GM21723 (cell line): ENCODE measurements at regions not wholly inside any gene's neighbourhood (a gene's known extent, or its start where the extent isn't known, plus 50 kb on each side); places are given as distances from the start of the nearest gene placed in this dataset.
"Not testable (repeated sequence)": the region's sequence is repeated elsewhere in the genome, so short reads cannot be mapped to it uniquely, and the experiment has no call there.

Experiments used
- ATAC-seq: cut with Tn5 transposase; IDR thresholded peaks from one replicate; pipeline ENCODE4 v1.9.1; 2021; ENCODE audit warnings: mild to moderate bottlenecking, moderate library complexity; ENCODE audit not compliant: unreplicated experiment

DNA sequence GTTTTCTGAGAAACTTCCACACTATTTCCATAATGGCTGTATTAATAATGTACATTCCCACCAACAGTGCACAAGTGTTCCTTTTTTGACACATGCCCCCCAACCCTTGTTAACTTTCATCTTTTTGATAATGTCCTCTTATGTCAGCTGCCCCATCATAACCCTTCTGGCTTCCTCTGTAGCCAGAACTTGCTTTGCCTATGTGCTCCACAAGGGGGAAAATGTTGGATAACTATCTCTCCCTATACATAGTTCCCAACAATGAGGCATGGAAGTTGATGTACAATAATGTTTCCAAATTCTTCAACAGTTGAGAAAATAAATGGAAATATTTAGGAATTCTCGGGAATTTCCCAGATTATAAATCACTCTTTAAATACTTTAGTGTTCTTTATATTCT is 142.9 kb downstream of the ASB9 start:
- no peak for ATAC-seq

DNA sequence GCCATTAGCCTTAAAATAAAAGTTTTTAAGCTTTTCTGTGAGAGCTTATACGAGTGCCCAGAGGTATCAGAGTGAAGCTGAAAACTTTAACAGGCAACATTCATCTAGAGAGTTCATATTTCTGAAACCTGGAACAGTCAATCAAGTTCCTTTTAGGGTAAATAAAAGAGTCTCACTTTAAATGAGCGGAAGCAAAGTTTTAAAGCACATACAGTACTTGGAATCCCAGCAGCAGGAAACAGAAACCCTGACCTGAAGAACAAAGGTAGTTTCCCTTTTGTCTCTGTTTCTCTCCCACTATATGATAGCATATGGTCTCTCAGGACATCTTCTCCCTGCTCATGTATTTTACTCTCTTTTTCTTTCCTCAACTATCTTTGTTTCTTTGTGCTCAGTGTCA is 153.0 kb downstream of the ASB9 start:
- ATAC-seq, result no peak

GRCh38 chrX:15114743-15115566 is 154.9 kb downstream of the ASB9 start:
- no peak for ATAC-seq

DNA sequence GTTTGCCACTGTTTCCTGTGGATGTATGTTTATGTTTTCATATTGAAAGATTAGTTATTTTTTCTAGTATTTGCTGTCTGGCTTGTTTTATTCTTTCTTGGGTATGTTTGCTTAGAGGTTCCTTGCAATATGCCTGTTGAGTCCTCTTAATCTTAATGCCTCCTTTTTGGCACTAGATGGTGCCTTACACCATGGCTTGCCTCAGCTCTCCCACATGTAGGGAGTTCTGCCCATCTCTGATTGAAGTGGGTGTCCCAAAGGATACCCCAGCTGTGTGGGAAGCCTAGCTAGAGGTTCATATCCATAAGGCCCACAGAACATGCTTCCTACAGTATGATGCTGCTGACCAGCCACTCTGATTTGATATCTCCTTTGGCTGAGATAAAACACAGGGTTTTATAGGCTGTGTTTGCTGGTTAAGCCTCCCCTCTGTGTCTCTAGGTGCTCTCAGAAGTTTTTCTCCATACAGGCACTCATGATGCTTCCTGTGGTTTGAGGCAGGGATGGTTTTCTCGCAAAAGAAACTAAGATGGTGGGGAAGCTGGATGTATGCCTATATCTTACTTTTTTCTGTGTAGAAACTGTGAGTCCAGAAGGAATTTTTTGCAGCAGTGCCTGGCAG is 162.4 kb downstream of the ASB9 start:
- no peak for ATAC-seq

DNA sequence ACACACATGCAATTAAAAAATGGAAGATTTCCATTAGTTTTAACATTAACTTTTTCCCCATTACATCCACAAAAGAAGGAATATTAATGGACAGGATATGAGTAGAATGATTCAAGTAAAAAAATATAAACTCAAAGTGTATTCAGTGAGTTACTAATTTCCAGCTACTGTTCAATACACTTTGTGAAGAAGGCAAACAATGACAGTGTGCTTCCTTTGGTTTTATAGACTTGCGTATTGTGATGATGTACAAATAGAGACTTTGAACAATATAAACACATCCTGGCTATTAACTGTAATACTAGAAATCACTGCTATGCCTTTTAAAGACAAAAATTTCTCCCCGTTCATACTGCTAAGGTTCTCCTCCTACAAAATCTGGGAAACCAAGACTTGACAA is 171.4 kb downstream of the ASB9 start:
- no peak for ATAC-seq

- ATAC-seq, result no peak
Measured at GRCh38 chrX:15087747-15088146, 182.1 kb downstream of the ASB9 start.

- ATAC-seq, result no peak
Measured at GRCh38 chrX:15073313-15073712, 196.6 kb downstream of the ASB9 start.

- ATAC-seq, result no peak
Measured at GRCh38 chrX:15072880-15073279, 197.0 kb downstream of the ASB9 start.

GRCh38 chrX:15072259-15072658 is 197.6 kb downstream of the ASB9 start:
- ATAC-seq, result no peak

DNA sequence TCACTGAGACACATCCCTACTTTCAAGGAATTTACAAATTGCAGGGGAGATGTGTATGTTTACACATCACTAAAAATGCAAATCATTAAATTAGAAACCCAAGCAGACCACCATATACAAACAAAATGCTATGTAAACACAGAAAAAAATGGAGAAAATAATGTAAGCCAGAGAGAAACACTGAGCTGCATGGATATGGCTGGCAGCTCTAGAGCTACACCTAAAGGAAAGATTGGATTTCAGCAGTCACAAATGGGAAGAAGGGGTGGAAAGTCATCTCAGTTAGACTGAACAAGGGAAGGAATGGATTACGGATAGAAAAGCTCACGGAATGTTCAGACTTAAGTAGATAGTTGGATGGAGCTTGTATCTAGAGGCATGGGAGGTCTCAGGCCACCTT is 186.3 kb downstream of the MOSPD2 start:
- no peak for ATAC-seq

DNA sequence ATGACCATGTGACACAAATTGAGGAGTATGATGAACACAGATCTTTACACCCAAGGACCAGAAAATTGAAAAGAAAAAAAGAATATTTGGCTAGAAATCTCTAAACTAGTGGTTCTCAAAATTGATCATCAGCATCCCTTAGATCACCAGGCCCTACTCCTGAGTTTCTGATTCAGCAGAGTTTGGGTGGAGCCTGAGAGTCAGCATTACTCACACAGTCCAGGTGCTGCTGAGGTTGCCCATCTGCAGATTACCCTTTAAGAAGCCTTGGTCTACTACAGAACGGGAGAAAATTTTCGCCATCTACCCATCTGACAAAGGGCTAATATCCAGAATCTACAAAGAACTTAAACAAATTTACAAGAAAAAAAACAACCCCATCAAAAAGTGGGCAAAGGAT is 182.8 kb downstream of the MOSPD2 start:
- ATAC-seq, result no peak

- ATAC-seq, result no peak
Measured at GRCh38 chrX:15055146-15055930, 182.1 kb downstream of the MOSPD2 start.

DNA sequence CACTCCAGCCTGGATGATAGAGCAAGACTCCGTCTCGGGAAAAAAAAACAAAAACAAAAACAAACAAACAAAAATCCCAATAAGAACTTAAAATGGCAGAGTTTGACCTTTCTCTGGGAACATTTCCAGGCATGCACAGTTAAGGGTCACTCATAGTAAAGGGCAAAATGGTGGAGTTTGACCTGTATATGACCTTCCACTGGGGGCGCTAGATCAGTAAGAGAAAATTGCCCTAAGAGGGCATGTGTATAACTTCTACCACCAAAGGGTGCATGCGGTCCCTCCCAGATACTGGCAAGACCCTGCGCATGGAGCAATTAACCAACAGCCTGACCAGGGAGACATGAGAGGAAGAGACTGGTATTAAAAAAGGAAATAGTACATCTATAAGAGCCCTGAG is 177.2 kb downstream of the MOSPD2 start:
- ATAC-seq, result no peak

GRCh38 chrX:15043538-15043937 is 170.3 kb downstream of the MOSPD2 start:
- peak; percentile 70 for ATAC-seq

DNA sequence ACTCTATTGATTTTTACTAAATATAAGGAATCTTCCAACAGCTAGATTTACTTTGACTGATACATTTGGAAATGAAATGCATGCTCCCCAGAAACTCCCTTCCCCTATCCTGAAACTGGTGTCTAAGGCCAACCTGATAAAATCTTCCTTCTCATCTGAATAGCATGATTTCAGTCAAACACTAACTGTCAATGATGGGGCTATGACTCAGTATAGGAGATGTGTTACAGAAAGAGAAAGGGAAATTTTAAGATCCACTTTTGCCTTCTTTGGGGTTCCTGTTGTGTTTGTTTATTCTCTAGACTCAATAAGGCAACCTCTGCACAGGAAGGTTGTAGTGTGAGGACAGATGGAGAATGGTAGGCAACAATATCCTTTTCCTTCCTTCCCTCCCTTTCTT is 160.7 kb downstream of the MOSPD2 start:
- no peak for ATAC-seq

GRCh38 chrX:15017491-15017890 is 144.3 kb downstream of the MOSPD2 start:
- no peak for ATAC-seq

DNA sequence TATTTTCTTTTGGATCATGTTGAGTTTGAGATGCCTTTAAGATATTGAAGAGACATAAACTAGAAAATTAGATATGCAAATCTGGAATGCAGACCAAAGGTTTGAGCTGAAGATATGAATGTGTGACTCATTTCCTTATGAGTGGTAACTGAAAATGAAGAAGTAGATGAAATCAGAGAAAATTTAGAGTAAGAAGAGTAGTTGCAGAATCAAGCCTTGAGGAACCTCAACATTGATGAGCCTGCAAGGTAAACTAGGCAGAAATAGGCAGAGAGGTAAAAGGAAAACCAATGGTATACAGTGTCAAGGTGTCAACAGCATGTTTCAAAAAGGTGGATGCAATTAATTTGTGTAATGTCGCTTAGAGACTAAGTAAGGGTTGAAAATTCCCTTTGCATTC is 142.8 kb downstream of the MOSPD2 start:
- no peak for ATAC-seq

GRCh38 chrX:15014281-15014680 is 141.1 kb downstream of the MOSPD2 start:
- no peak for ATAC-seq

GRCh38 chrX:15013461-15013860 is 140.2 kb downstream of the MOSPD2 start:
- ATAC-seq, result no peak

GRCh38 chrX:14997271-14997670 is 124.0 kb downstream of the MOSPD2 start:
- ATAC-seq, result no peak

DNA sequence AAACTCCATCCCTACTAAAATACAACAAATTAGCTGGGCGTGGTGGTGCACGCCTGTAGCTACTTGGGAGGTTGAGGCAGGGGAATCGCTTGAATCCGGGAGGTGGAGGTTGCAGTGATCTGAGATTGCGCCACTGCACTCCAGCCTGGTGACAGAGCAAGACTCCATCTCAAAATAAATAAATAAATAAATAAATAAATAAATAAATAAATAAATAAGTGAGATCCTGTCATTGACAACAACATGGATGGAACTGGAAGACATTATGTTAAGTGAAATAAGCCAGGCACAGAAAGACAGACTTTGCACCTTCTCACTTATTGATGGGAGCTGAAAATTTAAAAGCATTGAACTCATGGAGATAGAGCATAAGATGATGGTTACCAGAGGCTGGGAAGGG is 111.2 kb downstream of the MOSPD2 start:
- ATAC-seq, result not testable (repeated sequence)
